ENCODE measurements at regions not wholly inside any gene's neighbourhood (a gene's known extent, or its start where the extent isn't known, plus 50 kb on each side); places are given as distances from the start of the nearest gene placed in this dataset.

- Mint-ChIP-seq H3K27me3 (ENCODE audit: low read depth in 3 of 3) (peaks cover 0 to 1% (median 0%) of the 10 kb centered on the region in 3 donors), H3K9me3 (peaks cover 14 to 27% (median 24%) of the 10 kb centered on the region in 7 donors), H3K27ac (no peak overlapping the region), H3K4me3 (no peak overlapping the region), H3K4me1 (no peaks in the 10 kb centered on the region), H3K36me3 (no peaks in the 10 kb centered on the region)
- Histone ChIP-seq H3K9me3 (replicated peaks in 1 of 2; ENCODE audit: control insufficient read depth in 1 of 2, insufficient read depth in 1 of 2, low read length in 2 of 2) (peaks cover 13 to 14% of the 10 kb centered on the region in 2 donors), H3K36me3 (replicated peaks in 1 of 2; ENCODE audit: control insufficient read depth in 1 of 2, insufficient read depth in 2 of 2, low read length in 2 of 2) (no peaks in the 10 kb centered on the region), H3K4me1 (ENCODE audit: control insufficient read depth in 1 of 2, insufficient read depth in 2 of 2, low read length in 2 of 2) (no peaks in the 10 kb centered on the region), H3K4me3 (replicated peaks in 1 of 3; ENCODE audit: low read depth in 2 of 3, low read length in 3 of 3) (no peak overlapping the region), H3K27me3 (ENCODE audit: control insufficient read depth in 2 of 2, insufficient read depth in 2 of 2, low read length in 2 of 2) (no peaks in the 10 kb centered on the region), H3K4me2 (replicated peaks; ENCODE audit: extremely low read depth, low read length, poor library complexity, severe bottlenecking) (no peak overlapping the region), H3K9ac (ENCODE audit: insufficient read depth, low read length, poor library complexity, severe bottlenecking) (no peak overlapping the region), H4K20me1 (ENCODE audit: insufficient read depth, low read length) (no peaks in the 10 kb centered on the region), H3K27ac (ENCODE audit: low read depth in 1 of 2, low read length in 2 of 2) (no peak overlapping the region), H3K79me2 (ENCODE audit: insufficient read depth, low read length) (no peaks in the 10 kb centered on the region), H2AFZ (ENCODE audit: insufficient read depth, low read depth, low read length, poor library complexity, severe bottlenecking) (no peak overlapping the region)
- DNase-seq, result no peak
- TF ChIP-seq, protein P1, sequence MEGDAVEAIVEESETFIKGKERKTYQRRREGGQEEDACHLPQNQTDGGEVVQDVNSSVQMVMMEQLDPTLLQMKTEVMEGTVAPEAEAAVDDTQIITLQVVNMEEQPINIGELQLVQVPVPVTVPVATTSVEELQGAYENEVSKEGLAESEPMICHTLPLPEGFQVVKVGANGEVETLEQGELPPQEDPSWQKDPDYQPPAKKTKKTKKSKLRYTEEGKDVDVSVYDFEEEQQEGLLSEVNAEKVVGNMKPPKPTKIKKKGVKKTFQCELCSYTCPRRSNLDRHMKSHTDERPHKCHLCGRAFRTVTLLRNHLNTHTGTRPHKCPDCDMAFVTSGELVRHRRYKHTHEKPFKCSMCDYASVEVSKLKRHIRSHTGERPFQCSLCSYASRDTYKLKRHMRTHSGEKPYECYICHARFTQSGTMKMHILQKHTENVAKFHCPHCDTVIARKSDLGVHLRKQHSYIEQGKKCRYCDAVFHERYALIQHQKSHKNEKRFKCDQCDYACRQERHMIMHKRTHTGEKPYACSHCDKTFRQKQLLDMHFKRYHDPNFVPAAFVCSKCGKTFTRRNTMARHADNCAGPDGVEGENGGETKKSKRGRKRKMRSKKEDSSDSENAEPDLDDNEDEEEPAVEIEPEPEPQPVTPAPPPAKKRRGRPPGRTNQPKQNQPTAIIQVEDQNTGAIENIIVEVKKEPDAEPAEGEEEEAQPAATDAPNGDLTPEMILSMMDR (IDR thresholded peaks at IDR 0.05), result no peak
- WGBS (ENCODE audit: insufficient coverage), result no CpG with 5 or more reads among the region's 4 CpGs
- intact Hi-C loops (cut with micrococcal nuclease), result no loop called here
Observed at GRCh38 chr21:28675331-28676041, 317.2 kb downstream of the LTN1 start.

DNA sequence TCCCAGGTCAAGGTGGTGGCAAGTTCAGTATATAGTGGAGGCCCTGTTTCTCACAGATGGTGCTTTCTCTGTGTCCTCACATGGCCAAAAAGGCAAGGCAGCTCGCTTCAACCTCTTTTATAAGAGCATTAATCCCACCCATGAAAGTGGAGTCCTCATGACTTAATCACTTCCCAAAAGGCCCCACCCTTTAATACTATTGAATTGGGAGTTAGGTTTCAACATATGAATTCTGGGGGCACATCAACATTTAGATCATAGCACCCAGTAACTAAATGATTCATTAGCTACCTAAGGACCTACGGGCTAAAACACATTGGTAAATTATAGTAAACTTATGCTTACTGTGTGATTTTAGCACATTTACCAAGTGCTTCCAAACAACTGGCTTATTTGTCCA lies 317.9 kb downstream of the LTN1 start:
- Histone ChIP-seq H2AFZ (ENCODE audit: insufficient read depth, low read depth, low read length, poor library complexity, severe bottlenecking) (no peak overlapping the region), H3K4me1 (ENCODE audit: control insufficient read depth in 1 of 2, insufficient read depth in 2 of 2, low read length in 2 of 2) (no peaks in the 10 kb centered on the region), H3K27me3 (ENCODE audit: control insufficient read depth in 2 of 2, insufficient read depth in 2 of 2, low read length in 2 of 2) (no peaks in the 10 kb centered on the region), H3K4me3 (replicated peaks in 1 of 3; ENCODE audit: low read depth in 2 of 3, low read length in 3 of 3) (no peak overlapping the region), H3K36me3 (replicated peaks in 1 of 2; ENCODE audit: control insufficient read depth in 1 of 2, insufficient read depth in 2 of 2, low read length in 2 of 2) (no peaks in the 10 kb centered on the region), H3K27ac (ENCODE audit: low read depth in 1 of 2, low read length in 2 of 2) (no peak overlapping the region), H4K20me1 (ENCODE audit: insufficient read depth, low read length) (no peaks in the 10 kb centered on the region), H3K4me2 (replicated peaks; ENCODE audit: extremely low read depth, low read length, poor library complexity, severe bottlenecking) (no peak overlapping the region), H3K9me3 (replicated peaks in 1 of 2; ENCODE audit: control insufficient read depth in 1 of 2, insufficient read depth in 1 of 2, low read length in 2 of 2) (peaks cover 13 to 14% of the 10 kb centered on the region in 2 donors), H3K9ac (ENCODE audit: insufficient read depth, low read length, poor library complexity, severe bottlenecking) (no peak overlapping the region), H3K79me2 (ENCODE audit: insufficient read depth, low read length) (no peaks in the 10 kb centered on the region)
- peaks cover 0 to 1% (median 0%) of the 10 kb centered on the region in 3 donors for H3K27me3 Mint-ChIP-seq (ENCODE audit: low read depth in 3 of 3)
- H3K4me1 Mint-ChIP-seq, result no peaks in the 10 kb centered on the region
- no peak for DNase-seq
- no peak overlapping the region for H3K4me3 Mint-ChIP-seq
- TF ChIP-seq, protein P1 (IDR thresholded peaks at IDR 0.05), result no peak
- H3K27ac Mint-ChIP-seq, result no peak overlapping the region
- no peaks in the 10 kb centered on the region for H3K36me3 Mint-ChIP-seq
- H3K9me3 Mint-ChIP-seq, result peaks cover 11 to 27% (median 24%) of the 10 kb centered on the region in 7 donors
- no CpG with 5 or more reads among the region's 2 CpGs for WGBS (ENCODE audit: insufficient coverage)
- intact Hi-C loops (cut with micrococcal nuclease), result no loop called here
